Cardiac fibroblast (primary cell): ENCODE measurements at regions not wholly inside any gene's neighbourhood (a gene's known extent, or its start where the extent isn't known, plus 50 kb on each side); places are given as distances from the start of the nearest gene placed in this dataset.

ENCODE experiments used
- DNase-seq, 2 donors: peaks; one replicate each; pipeline versions ENCODE4 v3.0.0 to v3.0.0-alpha.2; 2010; ENCODE audit warnings: low read depth in 2 of 2
- H3K4me3 ChIP-seq, 2 donors: replicated peaks in 1 of 2; 1 replicate in 1 of 2; 2 replicates in 1 of 2; pipeline ENCODE4 v1.5.1; 2011; ENCODE audit warnings: low read depth in 2 of 2, low read length in 2 of 2, mild to moderate bottlenecking in 2 of 2, moderate library complexity in 1 of 2
- CTCF ChIP-seq: IDR thresholded peaks from one replicate; pipeline ENCODE4 v1.5.1; 2011; ENCODE audit warnings: low read depth, mild to moderate bottlenecking, low read length, inconsistent platforms

DNA sequence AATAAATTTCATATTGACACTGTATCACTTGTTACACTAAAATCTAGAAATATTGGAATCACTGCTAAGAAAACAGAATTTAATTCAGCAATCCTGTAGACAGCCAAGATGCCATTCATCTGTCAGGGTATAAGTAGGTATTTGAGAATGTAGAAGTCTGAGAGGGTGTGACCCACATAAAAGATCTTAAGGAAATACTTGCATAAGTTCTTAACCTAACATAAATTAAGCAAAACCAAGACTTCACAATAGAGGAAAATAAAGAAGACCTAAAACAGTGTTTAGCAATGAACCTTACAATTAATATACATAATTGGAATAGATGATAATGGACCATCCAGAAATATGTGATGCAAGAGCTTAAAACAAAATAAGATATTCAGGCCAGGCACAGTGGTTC is 636.2 kb downstream of the TBC1D4 start:
- no peak overlapping the region for H3K4me3 ChIP-seq
- DNase-seq = no peak
- TF ChIP-seq CTCF = no peak

- no peak for DNase-seq
- H3K4me3 ChIP-seq = no peak overlapping the region
- no peak for TF ChIP-seq CTCF
These were observed 640.3 kb downstream of the TBC1D4 start for GRCh38 chr13:74841651-74842050.

DNA sequence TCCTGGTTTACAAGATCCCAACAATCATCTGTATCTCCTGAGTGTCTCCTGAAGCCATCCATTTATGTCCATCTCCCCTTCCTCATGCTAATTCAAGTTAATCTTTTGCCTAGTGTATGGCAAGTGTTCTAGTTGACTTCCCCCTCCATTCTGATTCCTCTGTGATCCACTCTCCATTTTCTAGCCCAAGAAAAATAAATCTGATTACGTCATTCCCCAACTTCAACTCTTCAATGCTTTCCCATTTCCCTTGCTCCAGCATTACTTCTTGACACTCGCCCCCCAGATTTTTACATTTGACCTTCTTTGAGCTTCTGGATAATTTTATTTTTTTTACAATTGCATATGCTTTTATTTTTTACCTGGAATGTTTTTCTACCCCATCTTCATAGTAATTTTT is 640.8 kb downstream of the TBC1D4 start:
- H3K4me3 ChIP-seq = no peak overlapping the region
- no peak for DNase-seq
- TF ChIP-seq CTCF = no peak

DNA sequence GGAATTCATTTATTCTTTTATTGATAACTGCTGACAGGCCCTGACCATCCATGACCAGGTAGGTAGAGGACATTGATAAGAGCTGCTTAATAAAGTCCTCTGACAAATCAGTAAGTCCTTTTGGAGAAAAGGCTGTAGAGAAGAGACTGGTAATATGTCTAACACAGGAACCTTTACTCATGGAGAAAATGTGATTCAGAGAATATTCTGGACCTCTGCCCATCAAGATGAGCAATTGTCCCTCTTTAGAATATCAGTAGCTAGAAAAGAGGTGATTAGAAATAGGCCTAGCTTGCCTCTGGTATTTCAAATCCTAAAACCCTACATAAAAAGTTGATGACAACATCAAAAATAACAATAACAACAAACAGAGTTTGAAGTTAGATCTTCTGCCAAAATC is 642.3 kb downstream of the TBC1D4 start:
- no peak for TF ChIP-seq CTCF
- DNase-seq = peak in 1 of 2 donors; percentile 77
- H3K4me3 ChIP-seq = no peak overlapping the region

DNA sequence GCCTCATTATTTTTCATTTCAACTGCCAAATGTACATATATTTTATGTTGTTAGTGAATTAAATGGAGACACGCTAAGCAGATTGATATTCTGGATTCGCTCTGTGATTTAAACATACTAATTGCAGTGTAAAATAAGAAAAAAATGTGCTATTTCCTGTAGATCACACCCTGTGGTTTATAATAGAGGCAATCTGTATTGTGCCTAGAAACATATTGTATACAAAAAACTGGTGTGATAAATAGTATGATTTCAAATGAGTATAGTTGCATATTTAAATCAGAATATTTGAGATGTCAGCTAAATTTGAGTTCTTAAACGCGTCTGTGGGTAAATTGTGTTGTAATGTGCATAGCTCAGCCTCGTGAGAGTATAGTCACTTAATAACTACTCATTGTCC is 643.9 kb downstream of the TBC1D4 start:
- no peak for DNase-seq
- no peak for TF ChIP-seq CTCF
- H3K4me3 ChIP-seq = no peak overlapping the region

GRCh38 chr13:74836628-74837027 is 645.3 kb downstream of the TBC1D4 start:
- no peak for DNase-seq
- no peak overlapping the region for H3K4me3 ChIP-seq
- TF ChIP-seq CTCF = no peak

DNA sequence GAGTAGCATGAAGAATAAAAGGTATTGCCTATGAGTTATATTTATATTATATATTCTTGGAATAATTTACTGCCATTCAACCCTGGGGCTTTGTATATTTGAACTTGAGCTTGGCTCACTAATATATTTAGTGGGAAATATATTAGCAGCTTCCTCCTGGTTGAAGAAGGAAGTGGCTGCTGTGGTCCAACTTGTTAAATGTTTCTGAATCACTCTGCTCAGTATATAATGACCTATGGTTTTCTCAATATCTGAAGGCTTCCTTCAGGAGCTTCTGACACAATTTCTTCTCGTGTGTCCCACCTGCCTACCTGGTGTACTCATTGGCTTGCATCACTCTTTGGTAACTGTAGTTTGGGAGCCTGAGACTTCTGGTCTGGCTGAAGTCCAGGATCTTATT is 646.4 kb downstream of the TBC1D4 start:
- no peak for TF ChIP-seq CTCF
- no peak overlapping the region for H3K4me3 ChIP-seq
- no peak for DNase-seq
